H1 (cell line): ENCODE measurements at regions not wholly inside any gene's neighbourhood (a gene's known extent, or its start where the extent isn't known, plus 50 kb on each side); places are given as distances from the start of the nearest gene placed in this dataset.

Experiments
- CHD1 ChIP-seq: IDR thresholded peaks from 2 replicates; pipeline ENCODE4 v1.6.1; 2012; ENCODE audit warnings: low read depth, low read length, improper control_type of control experiment
- EZH2 ChIP-seq: fragments of 200-600 bp; sonication (generic); IDR thresholded peaks from 2 replicates; pipeline ENCODE4 v1.7.1; 2012; ENCODE audit warnings: low read depth, mild to moderate bottlenecking, moderate library complexity, low read length, inconsistent platforms; ENCODE audit not compliant: severe bottlenecking
- GABPA ChIP-seq: IDR thresholded peaks from 2 replicates; pipeline ENCODE4 v1.6.1; 2011; ENCODE audit warnings: mild to moderate bottlenecking, low read length, moderate library complexity, borderline replicate concordance; ENCODE audit not compliant: insufficient read depth
- JUND ChIP-seq: IDR thresholded peaks from 2 replicates; pipeline ENCODE4 v1.6.1; 2011; ENCODE audit warnings: mild to moderate bottlenecking, improper control_type of control experiment, low read length
- MAFK ChIP-seq: IDR thresholded peaks from 2 replicates; pipeline ENCODE4 v1.6.1; 2012; ENCODE audit warnings: low read depth, mild to moderate bottlenecking, improper control_type of control experiment, low read length
- POLR2A ChIP-seq, 2 experiments: IDR thresholded peaks; 1 replicate in 1 of 2; 2 replicates in 1 of 2; pipeline ENCODE4 v1.6.1; 2011; ENCODE audit warnings: low read depth in 2 of 2, low read length in 2 of 2, mild to moderate bottlenecking in 2 of 2; ENCODE audit errors: control extremely low read depth in 1 of 2
- RFX5 ChIP-seq: IDR thresholded peaks from 2 replicates; pipeline ENCODE4 v1.6.1; 2011; ENCODE audit warnings: low read depth, low read length, improper control_type of control experiment, borderline replicate concordance
- SP1 ChIP-seq: IDR thresholded peaks from 2 replicates; pipeline ENCODE4 v1.6.1; 2011; ENCODE audit warnings: low read depth, low read length
- SRF ChIP-seq: IDR thresholded peaks from 2 replicates; pipeline ENCODE4 v1.6.1; 2011; ENCODE audit warnings: mild to moderate bottlenecking, low read depth, low read length, moderate library complexity
- TAF1 ChIP-seq: IDR thresholded peaks from 2 replicates; pipeline ENCODE4 v1.6.1; 2011; ENCODE audit warnings: mild to moderate bottlenecking, low read depth, low read length
- YY1 ChIP-seq: IDR thresholded peaks from 2 replicates; pipeline ENCODE4 v1.6.1; 2011; ENCODE audit warnings: low read depth, mild to moderate bottlenecking, low read length
- TF ChIP-seq, protein P1 (sequence below), 3 experiments: IDR thresholded peaks; 1 replicate in 2 of 3; 2 replicates in 1 of 3; pipeline versions ENCODE4 v1.5.1 to v1.6.1; 2011; ENCODE audit warnings: low read length in 3 of 3, mild to moderate bottlenecking in 3 of 3, inconsistent platforms in 2 of 3, low read depth in 1 of 3, moderate library complexity in 1 of 3; ENCODE audit not compliant: insufficient read depth in 1 of 3; ENCODE audit errors: control extremely low read depth in 1 of 3

DNA sequence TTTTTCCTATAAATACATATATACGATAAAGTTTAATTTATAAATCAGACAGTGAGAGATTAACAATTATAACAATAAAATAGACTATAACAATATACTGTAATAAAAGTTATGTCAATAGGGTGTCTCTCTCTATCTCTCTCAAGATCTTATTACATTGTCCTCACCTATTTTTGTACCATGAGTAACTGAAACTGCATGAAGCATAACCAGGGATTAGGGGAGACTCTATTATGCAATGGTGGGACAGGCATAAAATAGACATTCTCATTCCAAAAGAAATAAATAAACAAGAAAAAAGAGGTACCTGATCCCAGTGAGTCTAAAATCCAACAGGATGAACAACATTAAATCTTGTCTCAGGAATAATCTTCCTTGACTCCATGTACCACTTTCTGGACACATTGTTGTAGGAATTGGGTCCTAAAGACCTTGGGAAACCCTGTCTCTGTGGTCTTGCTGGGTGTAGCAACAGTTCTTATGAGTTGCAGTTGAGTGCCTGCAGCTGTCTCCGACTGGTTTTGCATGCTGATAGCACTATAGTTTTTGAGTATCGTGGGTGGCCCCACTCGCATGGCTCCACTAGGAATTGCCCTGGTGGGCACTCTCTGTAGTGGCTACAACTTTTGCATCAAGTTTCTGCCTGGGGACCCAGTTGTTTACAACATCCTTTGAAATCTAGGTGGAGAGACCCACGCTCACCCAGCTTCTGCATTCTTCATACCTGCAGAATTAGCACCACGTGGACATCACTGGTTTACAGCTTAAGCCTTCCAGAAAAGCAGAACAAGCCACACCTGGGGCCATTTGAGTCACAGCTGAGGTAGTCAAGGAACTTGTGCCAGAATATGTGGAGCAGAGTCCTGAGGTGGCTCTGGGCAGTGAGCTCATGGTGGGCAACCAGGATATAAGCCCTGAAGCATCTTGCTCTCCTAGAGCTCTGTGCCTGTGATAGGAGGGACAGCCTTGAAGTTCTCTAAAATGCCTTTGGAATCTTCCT, 204.7 kb downstream of the KITLG start:
- TF ChIP-seq, protein P1, sequence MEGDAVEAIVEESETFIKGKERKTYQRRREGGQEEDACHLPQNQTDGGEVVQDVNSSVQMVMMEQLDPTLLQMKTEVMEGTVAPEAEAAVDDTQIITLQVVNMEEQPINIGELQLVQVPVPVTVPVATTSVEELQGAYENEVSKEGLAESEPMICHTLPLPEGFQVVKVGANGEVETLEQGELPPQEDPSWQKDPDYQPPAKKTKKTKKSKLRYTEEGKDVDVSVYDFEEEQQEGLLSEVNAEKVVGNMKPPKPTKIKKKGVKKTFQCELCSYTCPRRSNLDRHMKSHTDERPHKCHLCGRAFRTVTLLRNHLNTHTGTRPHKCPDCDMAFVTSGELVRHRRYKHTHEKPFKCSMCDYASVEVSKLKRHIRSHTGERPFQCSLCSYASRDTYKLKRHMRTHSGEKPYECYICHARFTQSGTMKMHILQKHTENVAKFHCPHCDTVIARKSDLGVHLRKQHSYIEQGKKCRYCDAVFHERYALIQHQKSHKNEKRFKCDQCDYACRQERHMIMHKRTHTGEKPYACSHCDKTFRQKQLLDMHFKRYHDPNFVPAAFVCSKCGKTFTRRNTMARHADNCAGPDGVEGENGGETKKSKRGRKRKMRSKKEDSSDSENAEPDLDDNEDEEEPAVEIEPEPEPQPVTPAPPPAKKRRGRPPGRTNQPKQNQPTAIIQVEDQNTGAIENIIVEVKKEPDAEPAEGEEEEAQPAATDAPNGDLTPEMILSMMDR (IDR thresholded peaks at IDR 0.05; ENCODE audit: control extremely low read depth in 1 of 3, insufficient read depth in 1 of 3, low read depth in 1 of 3, low read length in 3 of 3), result no peak
- TF ChIP-seq MAFK (no peak), CHD1 (no peak), POLR2A (IDR thresholded peaks at IDR 0.05; ENCODE audit: control extremely low read depth in 1 of 2, low read depth in 2 of 2, low read length in 2 of 2) (no peak), TAF1 (no peak), SP1 (no peak), YY1 (no peak), SRF (no peak), EZH2 (no peak), GABPA (no peak), RFX5 (no peak), JUND (no peak)
